ENCODE measurements at regions not wholly inside any gene's neighbourhood (a gene's known extent, or its start where the extent isn't known, plus 50 kb on each side); places are given as distances from the start of the nearest gene placed in this dataset.

DNA sequence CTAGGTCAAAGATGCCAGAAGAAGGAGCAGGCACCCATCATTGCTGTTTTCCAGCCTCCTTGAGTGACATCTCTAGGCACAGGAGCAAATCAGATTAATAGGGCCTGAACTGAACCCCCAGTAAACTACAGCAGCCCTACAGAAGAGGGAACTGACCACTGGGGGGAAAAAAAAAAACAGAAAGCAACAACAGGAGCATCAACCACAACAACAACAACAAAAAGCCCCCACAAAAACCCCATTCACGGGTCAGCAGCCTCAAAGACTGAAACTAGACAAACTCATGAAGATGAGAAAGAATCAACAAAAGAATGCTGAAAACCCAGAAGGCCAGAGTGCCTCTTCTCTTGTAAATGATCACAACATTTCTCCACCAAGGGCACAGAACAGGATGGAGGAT is 537.4 kb upstream of the BTBD3 start (continued):
- TF ChIP-seq, protein P1, sequence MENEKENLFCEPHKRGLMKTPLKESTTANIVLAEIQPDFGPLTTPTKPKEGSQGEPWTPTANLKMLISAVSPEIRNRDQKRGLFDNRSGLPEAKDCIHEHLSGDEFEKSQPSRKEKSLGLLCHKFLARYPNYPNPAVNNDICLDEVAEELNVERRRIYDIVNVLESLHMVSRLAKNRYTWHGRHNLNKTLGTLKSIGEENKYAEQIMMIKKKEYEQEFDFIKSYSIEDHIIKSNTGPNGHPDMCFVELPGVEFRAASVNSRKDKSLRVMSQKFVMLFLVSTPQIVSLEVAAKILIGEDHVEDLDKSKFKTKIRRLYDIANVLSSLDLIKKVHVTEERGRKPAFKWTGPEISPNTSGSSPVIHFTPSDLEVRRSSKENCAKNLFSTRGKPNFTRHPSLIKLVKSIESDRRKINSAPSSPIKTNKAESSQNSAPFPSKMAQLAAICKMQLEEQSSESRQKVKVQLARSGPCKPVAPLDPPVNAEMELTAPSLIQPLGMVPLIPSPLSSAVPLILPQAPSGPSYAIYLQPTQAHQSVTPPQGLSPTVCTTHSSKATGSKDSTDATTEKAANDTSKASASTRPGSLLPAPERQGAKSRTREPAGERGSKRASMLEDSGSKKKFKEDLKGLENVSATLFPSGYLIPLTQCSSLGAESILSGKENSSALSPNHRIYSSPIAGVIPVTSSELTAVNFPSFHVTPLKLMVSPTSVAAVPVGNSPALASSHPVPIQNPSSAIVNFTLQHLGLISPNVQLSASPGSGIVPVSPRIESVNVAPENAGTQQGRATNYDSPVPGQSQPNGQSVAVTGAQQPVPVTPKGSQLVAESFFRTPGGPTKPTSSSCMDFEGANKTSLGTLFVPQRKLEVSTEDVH (IDR thresholded peaks at IDR 0.05; ENCODE audit: low read depth, partially characterized antibody) = no peak
- TF ChIP-seq YY1 (IDR thresholded peaks at IDR 0.05; ENCODE audit: low read depth, low read length) = no peak
- TF ChIP-seq CHD4 (IDR thresholded peaks at IDR 0.05) = no peak
- TF ChIP-seq BACH1 (IDR thresholded peaks at IDR 0.05; ENCODE audit: borderline replicate concordance) = no peak
- TF ChIP-seq NFYB (IDR thresholded peaks at IDR 0.05; ENCODE audit: insufficient read depth, low read depth, low read length) = no peak
- no peak for TF ChIP-seq GABPA (IDR thresholded peaks at IDR 0.05; ENCODE audit: low read depth)
- no peak for TF ChIP-seq HCFC1 (IDR thresholded peaks at IDR 0.05; ENCODE audit: low read length)
- peak; percentile 80 for TF ChIP-seq NFIC (IDR thresholded peaks at IDR 0.05; ENCODE audit: low read depth, low read length)
- no peak for TF ChIP-seq MTA2 (IDR thresholded peaks at IDR 0.05; ENCODE audit: low read depth)
- TF ChIP-seq LARP7 (IDR thresholded peaks at IDR 0.05) = no peak
- TF ChIP-seq, protein P2, sequence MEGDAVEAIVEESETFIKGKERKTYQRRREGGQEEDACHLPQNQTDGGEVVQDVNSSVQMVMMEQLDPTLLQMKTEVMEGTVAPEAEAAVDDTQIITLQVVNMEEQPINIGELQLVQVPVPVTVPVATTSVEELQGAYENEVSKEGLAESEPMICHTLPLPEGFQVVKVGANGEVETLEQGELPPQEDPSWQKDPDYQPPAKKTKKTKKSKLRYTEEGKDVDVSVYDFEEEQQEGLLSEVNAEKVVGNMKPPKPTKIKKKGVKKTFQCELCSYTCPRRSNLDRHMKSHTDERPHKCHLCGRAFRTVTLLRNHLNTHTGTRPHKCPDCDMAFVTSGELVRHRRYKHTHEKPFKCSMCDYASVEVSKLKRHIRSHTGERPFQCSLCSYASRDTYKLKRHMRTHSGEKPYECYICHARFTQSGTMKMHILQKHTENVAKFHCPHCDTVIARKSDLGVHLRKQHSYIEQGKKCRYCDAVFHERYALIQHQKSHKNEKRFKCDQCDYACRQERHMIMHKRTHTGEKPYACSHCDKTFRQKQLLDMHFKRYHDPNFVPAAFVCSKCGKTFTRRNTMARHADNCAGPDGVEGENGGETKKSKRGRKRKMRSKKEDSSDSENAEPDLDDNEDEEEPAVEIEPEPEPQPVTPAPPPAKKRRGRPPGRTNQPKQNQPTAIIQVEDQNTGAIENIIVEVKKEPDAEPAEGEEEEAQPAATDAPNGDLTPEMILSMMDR (IDR thresholded peaks at IDR 0.05 in 2 of 3, conservative IDR thresholded peaks at IDR 0.05 in 1 of 3; ENCODE audit: control insufficient read depth in 2 of 3, extremely low read depth in 1 of 3, insufficient read depth in 1 of 3, low read depth in 3 of 3, low read length in 3 of 3) = no peak
- TF ChIP-seq PAX5 (IDR thresholded peaks at IDR 0.05; ENCODE audit: borderline replicate concordance, low read depth, low read length) = peak; percentile 69; the same call in 1 of the 2 replicates
- TF ChIP-seq SMC3 (IDR thresholded peaks at IDR 0.05; ENCODE audit: borderline replicate concordance, low read length) = peak; percentile 14; the same call in 1 of the 2 replicates
- TF ChIP-seq SUPT20H (IDR thresholded peaks at IDR 0.05; ENCODE audit: borderline replicate concordance, control insufficient read depth, low read depth, low read length) = no peak
- TF ChIP-seq, protein P3, sequence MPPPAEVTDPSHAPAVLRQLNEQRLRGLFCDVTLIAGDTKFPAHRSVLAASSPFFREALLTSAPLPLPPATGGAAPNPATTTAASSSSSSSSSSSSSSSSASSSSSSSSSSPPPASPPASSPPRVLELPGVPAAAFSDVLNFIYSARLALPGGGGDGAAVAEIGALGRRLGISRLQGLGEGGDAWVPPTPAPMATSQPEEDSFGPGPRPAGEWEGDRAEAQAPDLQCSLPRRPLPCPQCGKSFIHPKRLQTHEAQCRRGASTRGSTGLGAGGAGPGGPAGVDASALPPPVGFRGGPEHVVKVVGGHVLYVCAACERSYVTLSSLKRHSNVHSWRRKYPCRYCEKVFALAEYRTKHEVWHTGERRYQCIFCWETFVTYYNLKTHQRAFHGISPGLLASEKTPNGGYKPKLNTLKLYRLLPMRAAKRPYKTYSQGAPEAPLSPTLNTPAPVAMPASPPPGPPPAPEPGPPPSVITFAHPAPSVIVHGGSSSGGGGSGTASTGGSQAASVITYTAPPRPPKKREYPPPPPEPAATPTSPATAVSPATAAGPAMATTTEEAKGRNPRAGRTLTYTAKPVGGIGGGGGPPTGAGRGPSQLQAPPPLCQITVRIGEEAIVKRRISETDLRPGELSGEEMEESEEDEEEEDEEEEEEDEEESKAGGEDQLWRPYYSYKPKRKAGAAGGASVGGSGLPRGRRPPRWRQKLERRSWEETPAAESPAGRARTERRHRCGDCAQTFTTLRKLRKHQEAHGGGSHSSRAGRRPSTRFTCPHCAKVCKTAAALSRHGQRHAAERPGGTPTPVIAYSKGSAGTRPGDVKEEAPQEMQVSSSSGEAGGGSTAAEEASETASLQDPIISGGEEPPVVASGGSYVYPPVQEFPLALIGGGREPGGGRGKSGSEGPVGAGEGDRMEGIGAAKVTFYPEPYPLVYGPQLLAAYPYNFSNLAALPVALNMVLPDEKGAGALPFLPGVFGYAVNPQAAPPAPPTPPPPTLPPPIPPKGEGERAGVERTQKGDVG (CRISPR knock-in tag; IDR thresholded peaks at IDR 0.05) = no peak
- no peak for TF ChIP-seq POLR2A (IDR thresholded peaks at IDR 0.05; ENCODE audit: low read depth, low read length)
- no peak for TF ChIP-seq CBFB (IDR thresholded peaks at IDR 0.05; ENCODE audit: low read depth)
- TF ChIP-seq CHD1 (IDR thresholded peaks at IDR 0.05; ENCODE audit: low read depth, low read length) = no peak
- 0 out of 2 replicates have a peak, but pooled peaks have one; percentile 32 for TF ChIP-seq MTA3 (IDR thresholded peaks at IDR 0.05; ENCODE audit: borderline replicate concordance, low read length)
- TF ChIP-seq, protein P4, sequence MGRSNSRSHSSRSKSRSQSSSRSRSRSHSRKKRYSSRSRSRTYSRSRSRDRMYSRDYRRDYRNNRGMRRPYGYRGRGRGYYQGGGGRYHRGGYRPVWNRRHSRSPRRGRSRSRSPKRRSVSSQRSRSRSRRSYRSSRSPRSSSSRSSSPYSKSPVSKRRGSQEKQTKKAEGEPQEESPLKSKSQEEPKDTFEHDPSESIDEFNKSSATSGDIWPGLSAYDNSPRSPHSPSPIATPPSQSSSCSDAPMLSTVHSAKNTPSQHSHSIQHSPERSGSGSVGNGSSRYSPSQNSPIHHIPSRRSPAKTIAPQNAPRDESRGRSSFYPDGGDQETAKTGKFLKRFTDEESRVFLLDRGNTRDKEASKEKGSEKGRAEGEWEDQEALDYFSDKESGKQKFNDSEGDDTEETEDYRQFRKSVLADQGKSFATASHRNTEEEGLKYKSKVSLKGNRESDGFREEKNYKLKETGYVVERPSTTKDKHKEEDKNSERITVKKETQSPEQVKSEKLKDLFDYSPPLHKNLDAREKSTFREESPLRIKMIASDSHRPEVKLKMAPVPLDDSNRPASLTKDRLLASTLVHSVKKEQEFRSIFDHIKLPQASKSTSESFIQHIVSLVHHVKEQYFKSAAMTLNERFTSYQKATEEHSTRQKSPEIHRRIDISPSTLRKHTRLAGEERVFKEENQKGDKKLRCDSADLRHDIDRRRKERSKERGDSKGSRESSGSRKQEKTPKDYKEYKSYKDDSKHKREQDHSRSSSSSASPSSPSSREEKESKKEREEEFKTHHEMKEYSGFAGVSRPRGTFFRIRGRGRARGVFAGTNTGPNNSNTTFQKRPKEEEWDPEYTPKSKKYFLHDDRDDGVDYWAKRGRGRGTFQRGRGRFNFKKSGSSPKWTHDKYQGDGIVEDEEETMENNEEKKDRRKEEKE (IDR thresholded peaks at IDR 0.05) = no peak
- peak; percentile 51 for TF ChIP-seq FOXK2 (IDR thresholded peaks at IDR 0.05)
- TF ChIP-seq SPI1 (IDR thresholded peaks at IDR 0.05; ENCODE audit: borderline replicate concordance, insufficient read depth, low read depth, low read length) = peak; percentile 53; the same call in 1 of the 2 replicates
- TF ChIP-seq POLR2AphosphoS5 (IDR thresholded peaks at IDR 0.05; ENCODE audit: low read length) = no peak

Data from GM12878 (cell line).